Astrocyte of the cerebellum (primary cell): ENCODE measurements at regions not wholly inside any gene's neighbourhood (a gene's known extent, or its start where the extent isn't known, plus 50 kb on each side); places are given as distances from the start of the nearest gene placed in this dataset.

Experiments used
- DNase-seq: peaks from one replicate; pipeline ENCODE4 v3.0.0-alpha.2; 2011; ENCODE audit warnings: low read depth
- H3K4me3 ChIP-seq: 2 replicates; pipeline ENCODE4 v1.5.1; 2011; ENCODE audit warnings: mild to moderate bottlenecking, low read depth, low read length, moderate library complexity
- in situ Hi-C: cut with HindIII; loops from 2 replicates; pipeline ENCODE4 v1.10.0; 2017; ENCODE audit warnings: low sequenced_read_pairs
- TF ChIP-seq, protein P1 (sequence below): IDR thresholded peaks from 2 replicates; pipeline ENCODE4 v1.5.1; 2012; ENCODE audit warnings: low read length, low read depth, moderate library complexity, mild to moderate bottlenecking; ENCODE audit errors: missing control alignments

DNA sequence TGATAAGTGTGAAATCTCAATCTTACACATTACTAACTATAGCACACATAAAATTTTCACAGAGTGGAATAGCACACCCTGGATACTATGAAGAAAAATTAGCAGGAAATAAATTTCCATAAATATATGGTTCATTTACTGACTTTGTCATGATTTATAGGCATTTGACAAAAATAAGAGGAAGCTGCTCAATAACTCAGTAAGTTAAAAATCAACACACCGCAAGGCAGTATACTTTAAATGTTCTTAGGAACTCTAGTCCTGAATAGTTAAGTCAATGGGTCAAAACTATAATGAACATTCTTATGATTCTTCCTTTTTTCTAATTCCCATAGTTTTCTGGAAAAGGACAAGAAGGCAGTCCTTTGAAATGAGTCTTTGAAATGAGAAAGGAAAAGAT, 1557.8 kb upstream of the RAG2 start:
- no peak for DNase-seq
- TF ChIP-seq, protein P1, sequence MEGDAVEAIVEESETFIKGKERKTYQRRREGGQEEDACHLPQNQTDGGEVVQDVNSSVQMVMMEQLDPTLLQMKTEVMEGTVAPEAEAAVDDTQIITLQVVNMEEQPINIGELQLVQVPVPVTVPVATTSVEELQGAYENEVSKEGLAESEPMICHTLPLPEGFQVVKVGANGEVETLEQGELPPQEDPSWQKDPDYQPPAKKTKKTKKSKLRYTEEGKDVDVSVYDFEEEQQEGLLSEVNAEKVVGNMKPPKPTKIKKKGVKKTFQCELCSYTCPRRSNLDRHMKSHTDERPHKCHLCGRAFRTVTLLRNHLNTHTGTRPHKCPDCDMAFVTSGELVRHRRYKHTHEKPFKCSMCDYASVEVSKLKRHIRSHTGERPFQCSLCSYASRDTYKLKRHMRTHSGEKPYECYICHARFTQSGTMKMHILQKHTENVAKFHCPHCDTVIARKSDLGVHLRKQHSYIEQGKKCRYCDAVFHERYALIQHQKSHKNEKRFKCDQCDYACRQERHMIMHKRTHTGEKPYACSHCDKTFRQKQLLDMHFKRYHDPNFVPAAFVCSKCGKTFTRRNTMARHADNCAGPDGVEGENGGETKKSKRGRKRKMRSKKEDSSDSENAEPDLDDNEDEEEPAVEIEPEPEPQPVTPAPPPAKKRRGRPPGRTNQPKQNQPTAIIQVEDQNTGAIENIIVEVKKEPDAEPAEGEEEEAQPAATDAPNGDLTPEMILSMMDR, result no peak
- no peak overlapping the region for H3K4me3 ChIP-seq
- in situ Hi-C loops, result no loop called here

DNA sequence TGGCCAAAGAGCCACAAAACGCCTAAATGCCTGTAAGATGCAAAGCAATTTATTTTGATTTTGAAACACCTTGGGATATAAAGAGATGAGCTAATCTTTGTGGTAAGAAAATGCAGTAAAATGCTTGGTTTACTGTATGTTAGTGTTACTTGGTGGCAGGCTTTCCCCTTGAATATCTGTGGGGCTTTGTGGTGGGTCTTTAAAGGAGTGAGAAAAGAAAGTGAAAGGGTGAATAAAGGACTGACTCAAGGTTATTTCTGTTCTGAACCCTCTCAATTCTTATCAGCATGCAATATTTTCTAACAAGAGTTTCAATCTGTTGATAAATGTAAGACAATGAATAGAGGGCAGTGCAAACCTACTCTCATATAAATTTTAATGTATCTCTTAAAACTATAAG, 1555.9 kb upstream of the RAG2 start:
- TF ChIP-seq, protein P1, result no peak
- no peak overlapping the region for H3K4me3 ChIP-seq
- no peak for DNase-seq
- in situ Hi-C loops, result no loop called here

DNA sequence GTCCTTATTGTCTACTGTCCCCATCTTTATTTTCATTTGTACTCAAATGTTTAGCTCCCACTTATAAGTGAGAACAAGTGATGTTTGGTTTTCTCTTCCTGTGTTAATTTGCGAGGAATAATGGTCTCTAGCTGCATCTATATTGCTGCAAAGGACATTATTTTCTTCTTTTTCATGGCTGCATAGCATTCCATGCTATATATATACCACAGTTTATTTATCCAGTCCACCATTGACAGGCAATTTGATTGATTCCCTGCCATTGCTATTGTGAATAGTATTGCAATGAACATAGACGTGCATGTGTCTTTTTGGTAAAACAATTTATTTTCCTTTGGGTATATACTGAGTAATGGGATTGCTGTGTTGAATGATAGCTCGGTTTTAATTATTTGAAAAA, 1545.8 kb upstream of the RAG2 start:
- TF ChIP-seq, protein P1, result no peak
- in situ Hi-C loops, result no loop called here
- H3K4me3 ChIP-seq, result no peak overlapping the region
- DNase-seq, result no peak

DNA sequence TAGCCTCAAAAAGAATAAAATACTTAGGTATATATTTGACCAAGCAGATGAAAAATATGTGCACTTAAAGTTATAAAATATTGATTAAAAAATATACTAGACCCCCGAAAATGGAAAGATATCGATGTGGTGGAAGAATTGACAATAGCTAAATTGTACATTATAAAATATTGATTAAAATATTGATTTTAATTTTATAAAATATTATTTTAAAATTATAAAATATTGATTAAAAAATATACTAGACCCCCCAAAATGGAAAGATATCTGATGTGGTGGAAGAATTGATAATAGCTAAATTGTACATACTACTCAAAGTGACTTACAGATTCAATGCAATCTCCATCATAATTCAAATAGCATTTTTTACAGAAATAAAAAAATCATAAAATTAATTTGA, 1540.9 kb upstream of the RAG2 start:
- TF ChIP-seq, protein P1, result no peak
- in situ Hi-C loops, result no loop called here
- no peak for DNase-seq
- no peak overlapping the region for H3K4me3 ChIP-seq

DNA sequence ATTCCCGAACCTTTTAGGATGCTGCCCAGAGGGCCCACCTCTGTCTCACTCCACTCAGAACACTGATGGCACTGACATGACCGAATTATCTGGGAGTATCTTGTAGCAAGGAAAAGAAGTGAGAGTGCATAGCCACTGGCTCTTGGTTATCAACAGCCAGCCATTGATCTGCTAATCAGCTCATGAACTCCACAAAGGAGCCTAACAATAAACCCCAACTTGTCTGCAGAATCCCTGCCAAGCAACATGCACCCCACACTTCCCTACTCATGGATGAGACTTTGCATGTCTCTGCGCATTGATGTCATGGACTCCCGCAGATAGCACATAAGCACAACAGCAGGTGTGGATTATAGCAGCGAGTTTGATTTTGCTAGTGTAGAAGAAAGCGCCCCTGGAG, 1538.9 kb upstream of the RAG2 start:
- H3K4me3 ChIP-seq, result no peak overlapping the region
- TF ChIP-seq, protein P1, result no peak
- DNase-seq, result no peak
- in situ Hi-C loops, result no loop called here

DNA sequence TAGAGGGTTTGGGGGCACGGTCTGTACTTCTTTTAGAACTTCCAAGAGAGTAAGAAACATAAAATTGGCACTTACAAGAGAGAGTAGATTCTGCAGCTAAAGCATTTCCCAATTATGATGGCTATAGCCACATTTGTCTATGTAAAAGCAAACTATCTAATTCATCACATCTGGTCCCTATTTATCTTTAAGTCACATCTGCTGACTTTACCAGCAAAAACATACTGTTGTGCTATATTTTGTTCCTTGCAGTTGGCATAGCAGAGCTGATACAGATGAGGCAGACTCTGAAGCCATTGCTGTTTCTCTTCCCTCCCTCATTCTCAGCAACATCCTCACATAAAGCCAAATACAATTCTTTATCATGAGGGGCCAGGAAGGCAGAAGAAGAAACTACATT, 1533.5 kb upstream of the RAG2 start:
- DNase-seq, result no peak
- TF ChIP-seq, protein P1, result no peak
- in situ Hi-C loops, result no loop called here
- no peak overlapping the region for H3K4me3 ChIP-seq

DNA sequence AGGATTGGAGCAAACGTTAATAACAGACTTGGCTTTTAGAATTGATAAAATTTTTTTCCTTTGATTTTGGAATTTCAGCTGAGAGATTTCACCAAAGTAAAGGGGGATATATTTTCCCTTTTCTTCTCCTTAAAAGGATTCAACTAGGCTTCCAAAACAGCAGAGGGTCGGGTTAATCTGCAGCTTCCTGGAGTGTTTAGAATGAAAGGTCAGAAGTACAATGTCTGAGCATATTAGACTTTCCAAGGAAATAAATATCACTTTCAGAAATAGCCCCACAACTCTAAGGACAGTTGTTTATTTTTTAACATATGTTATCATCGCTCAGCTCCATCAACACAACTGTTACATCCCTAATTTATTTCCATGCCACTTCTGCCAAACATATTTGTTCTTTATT, 1532.9 kb upstream of the RAG2 start:
- in situ Hi-C loops, result no loop called here
- no peak for DNase-seq
- TF ChIP-seq, protein P1, result no peak
- H3K4me3 ChIP-seq, result no peak overlapping the region
